SU-DHL-6 (cell line): ENCODE measurements at regions not wholly inside any gene's neighbourhood (a gene's known extent, or its start where the extent isn't known, plus 50 kb on each side); places are given as distances from the start of the nearest gene placed in this dataset.

Source experiments
- H2AFZ ChIP-seq: fragments of 200-600 bp; sonication (generic); 2 replicates; pipeline ENCODE4 v1.6.1; 2014; ENCODE audit warnings: low read depth, mild to moderate bottlenecking, moderate library complexity, mixed read lengths, antibody characterized with exemption, low read length; ENCODE audit not compliant: severe bottlenecking
- H3F3A ChIP-seq: fragments of 200-600 bp; shearing (Covaris generic); 2 replicates; pipeline ENCODE4 v1.6.0; 2016; ENCODE audit warnings: antibody characterized with exemption, mild to moderate bottlenecking; ENCODE audit not compliant: insufficient read depth
- H3K27ac ChIP-seq: fragments of 200-600 bp; sonication (generic); 2 replicates; pipeline ENCODE4 v1.5.1; 2016; ENCODE audit warnings: low read depth, mild to moderate bottlenecking, low read length, moderate library complexity, mixed read lengths
- H3K27me3 ChIP-seq: fragments of 200-600 bp; sonication (generic), shearing (Covaris generic); 2 replicates; pipeline ENCODE4 v1.6.0; 2014; ENCODE audit warnings: mild to moderate bottlenecking, low read length
- H3K36me3 ChIP-seq: fragments of 200-600 bp; sonication (generic); 2 replicates; pipeline ENCODE4 v1.6.1; 2014; ENCODE audit warnings: mild to moderate bottlenecking, low read length, mixed read lengths
- H3K4me2 ChIP-seq: fragments of 300-600, 200-600 bp; shearing (Covaris generic), sonication (generic); 2 replicates; pipeline ENCODE4 v1.6.0; 2014; ENCODE audit warnings: low read length, low read depth, mild to moderate bottlenecking; ENCODE audit not compliant: poor library complexity, severe bottlenecking
- H3K4me3 ChIP-seq: fragments of 200-600 bp; sonication (generic); 2 replicates; pipeline ENCODE4 v1.5.1; 2014; ENCODE audit warnings: antibody characterized with exemption, low read length, mild to moderate bottlenecking, mixed read lengths; ENCODE audit not compliant: insufficient read depth, poor library complexity, severe bottlenecking
- H3K79me2 ChIP-seq: fragments of 200-600 bp; sonication (generic); 2 replicates; pipeline ENCODE4 v1.6.1; 2014; ENCODE audit warnings: mild to moderate bottlenecking, low read length, moderate library complexity; ENCODE audit not compliant: insufficient read depth
- H3K9ac ChIP-seq: fragments of 200-600 bp; sonication (generic); 2 replicates; pipeline ENCODE4 v1.7.0; 2014; ENCODE audit warnings: mild to moderate bottlenecking, low read length
- H3K9me2 ChIP-seq: fragments of 200-600 bp; sonication (generic); replicated peaks from 2 replicates; pipeline ENCODE4 v1.6.1; 2014; ENCODE audit warnings: low read length; ENCODE audit not compliant: insufficient read depth
- H3K9me3 ChIP-seq: fragments of 200-600 bp; sonication (generic); 2 replicates; pipeline ENCODE4 v1.6.1; 2014; ENCODE audit warnings: low read length, mixed read lengths; ENCODE audit not compliant: insufficient read depth
- H4K20me1 ChIP-seq: fragments of 200-600 bp; sonication (generic); 2 replicates; pipeline ENCODE4 v1.6.1; 2014; ENCODE audit warnings: low read depth, mild to moderate bottlenecking, antibody characterized with exemption, low read length, moderate library complexity, mixed read lengths
- EZH2phosphoT487 ChIP-seq: fragments of 200-600 bp; sonication (generic), shearing (Covaris generic); conservative IDR thresholded peaks from 2 replicates; pipeline ENCODE4 v1.6.1; 2018; ENCODE audit warnings: mild to moderate bottlenecking, antibody characterized with exemption, low read length, moderate library complexity, mixed read lengths
- TF ChIP-seq, protein P1 (sequence below): fragments of 200-600 bp; sonication (generic); IDR thresholded peaks from one replicate; pipeline ENCODE4 v1.5.1; 2017; ENCODE audit warnings: antibody characterized with exemption, mild to moderate bottlenecking, low read length, moderate library complexity; ENCODE audit not compliant: insufficient read depth, poor library complexity, severe bottlenecking

DNA sequence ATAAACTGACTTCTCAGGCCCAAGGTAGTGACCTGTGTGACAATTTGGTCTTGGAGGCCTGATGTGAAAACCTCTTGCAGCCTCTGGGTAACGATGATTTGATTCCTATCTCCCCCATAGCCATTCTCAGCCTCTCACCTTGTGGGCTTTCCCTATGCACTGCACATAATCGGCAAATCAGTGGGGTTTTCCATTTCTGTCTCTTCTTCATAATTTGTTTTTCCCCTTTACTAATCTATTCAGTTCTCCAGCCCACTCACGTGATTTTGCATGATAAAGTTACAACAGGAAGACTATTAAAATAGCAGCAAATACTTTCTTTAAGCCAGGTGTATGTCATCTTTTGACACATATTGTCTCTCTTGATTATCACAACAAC is 893.7 kb downstream of the TFAP2A start:
- no peak overlapping the region for H3K9ac ChIP-seq
- no peaks in the 10 kb centered on the region; the same call in 1 of the 2 replicates for H4K20me1 ChIP-seq
- no peaks in the 10 kb centered on the region for H3K36me3 ChIP-seq
- no peaks in the 10 kb centered on the region for H3K9me2 ChIP-seq
- H3F3A ChIP-seq = no peaks in the 10 kb centered on the region
- H3K27me3 ChIP-seq = no peaks in the 10 kb centered on the region
- no peak for TF ChIP-seq EZH2phosphoT487
- TF ChIP-seq, protein P1, sequence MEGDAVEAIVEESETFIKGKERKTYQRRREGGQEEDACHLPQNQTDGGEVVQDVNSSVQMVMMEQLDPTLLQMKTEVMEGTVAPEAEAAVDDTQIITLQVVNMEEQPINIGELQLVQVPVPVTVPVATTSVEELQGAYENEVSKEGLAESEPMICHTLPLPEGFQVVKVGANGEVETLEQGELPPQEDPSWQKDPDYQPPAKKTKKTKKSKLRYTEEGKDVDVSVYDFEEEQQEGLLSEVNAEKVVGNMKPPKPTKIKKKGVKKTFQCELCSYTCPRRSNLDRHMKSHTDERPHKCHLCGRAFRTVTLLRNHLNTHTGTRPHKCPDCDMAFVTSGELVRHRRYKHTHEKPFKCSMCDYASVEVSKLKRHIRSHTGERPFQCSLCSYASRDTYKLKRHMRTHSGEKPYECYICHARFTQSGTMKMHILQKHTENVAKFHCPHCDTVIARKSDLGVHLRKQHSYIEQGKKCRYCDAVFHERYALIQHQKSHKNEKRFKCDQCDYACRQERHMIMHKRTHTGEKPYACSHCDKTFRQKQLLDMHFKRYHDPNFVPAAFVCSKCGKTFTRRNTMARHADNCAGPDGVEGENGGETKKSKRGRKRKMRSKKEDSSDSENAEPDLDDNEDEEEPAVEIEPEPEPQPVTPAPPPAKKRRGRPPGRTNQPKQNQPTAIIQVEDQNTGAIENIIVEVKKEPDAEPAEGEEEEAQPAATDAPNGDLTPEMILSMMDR = no peak
- H3K9me3 ChIP-seq = no peaks in the 10 kb centered on the region
- no peak overlapping the region for H3K27ac ChIP-seq
- H3K79me2 ChIP-seq = no peaks in the 10 kb centered on the region
- no peak overlapping the region for H3K4me2 ChIP-seq
- H2AFZ ChIP-seq = no peak overlapping the region
- H3K4me3 ChIP-seq = no peak overlapping the region

DNA sequence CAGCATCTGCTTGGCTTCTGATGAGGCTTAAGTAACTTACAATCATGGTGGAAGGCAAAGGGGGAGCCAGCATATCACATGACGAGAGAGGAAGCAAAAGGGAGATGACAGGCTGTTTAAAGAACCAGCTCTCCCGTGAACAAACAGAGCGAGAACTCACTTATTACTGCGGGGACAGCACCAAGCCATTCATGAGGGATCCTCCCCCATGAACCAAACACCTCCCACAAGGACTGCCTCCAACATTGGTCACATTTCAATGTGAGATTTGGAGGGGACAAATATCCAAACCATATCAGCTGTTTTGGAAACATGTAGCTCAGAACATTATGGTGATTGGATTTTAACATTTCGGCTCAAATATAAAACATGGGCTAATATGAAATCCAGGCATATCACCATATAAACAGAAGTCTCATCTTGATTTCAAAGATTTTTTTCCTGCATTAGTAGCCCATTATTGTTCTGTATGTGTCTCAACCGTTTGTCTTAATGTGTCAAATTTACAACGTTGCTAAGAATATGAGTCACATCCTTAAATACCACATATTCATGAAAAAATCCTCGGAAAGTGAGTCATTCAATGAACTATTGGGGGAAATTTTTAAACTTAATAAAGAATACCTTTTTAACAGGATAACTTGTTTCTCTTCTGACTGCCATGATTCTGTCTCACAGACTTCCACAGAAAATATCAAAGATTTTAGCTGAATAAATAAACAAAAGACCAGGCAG is 894.3 kb downstream of the TFAP2A start:
- Histone ChIP-seq H3K4me2 (no peak overlapping the region), H3K27me3 (no peaks in the 10 kb centered on the region), H3K9me2 (no peaks in the 10 kb centered on the region), H4K20me1 (no peaks in the 10 kb centered on the region; the same call in 1 of the 2 replicates), H3K9ac (no peak overlapping the region), H3K79me2 (no peaks in the 10 kb centered on the region), H3F3A (no peaks in the 10 kb centered on the region), H3K27ac (no peak overlapping the region), H3K4me3 (no peak overlapping the region), H2AFZ (no peak overlapping the region), H3K9me3 (no peaks in the 10 kb centered on the region), H3K36me3 (no peaks in the 10 kb centered on the region)
- TF ChIP-seq, protein P1 = no peak
- TF ChIP-seq EZH2phosphoT487 = no peak

DNA sequence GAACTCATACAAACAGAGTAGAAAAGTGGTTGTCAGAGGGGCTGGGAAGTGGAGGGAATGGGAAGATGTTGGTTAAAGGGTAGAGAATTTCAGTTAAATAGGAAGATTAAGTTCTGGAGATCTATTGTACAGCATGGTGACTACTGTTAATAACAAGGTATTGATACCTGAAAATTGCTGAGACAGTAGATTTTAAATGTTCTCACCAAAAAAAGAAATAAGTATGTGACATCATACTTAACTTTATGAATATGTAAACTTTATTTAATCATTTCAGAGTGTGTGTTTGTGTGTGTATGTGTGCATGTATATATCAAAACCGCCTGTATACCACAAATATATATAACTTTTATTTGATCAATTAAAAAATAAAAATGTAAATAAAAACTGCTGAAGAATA is 896.4 kb downstream of the TFAP2A start:
- H3F3A ChIP-seq = no peaks in the 10 kb centered on the region
- no peak overlapping the region for H3K27ac ChIP-seq
- H3K79me2 ChIP-seq = no peaks in the 10 kb centered on the region
- H3K36me3 ChIP-seq = no peaks in the 10 kb centered on the region
- no peak overlapping the region for H3K4me2 ChIP-seq
- H4K20me1 ChIP-seq = no peaks in the 10 kb centered on the region; the same call in 1 of the 2 replicates
- H3K9me3 ChIP-seq = no peaks in the 10 kb centered on the region
- no peak overlapping the region for H3K4me3 ChIP-seq
- no peak overlapping the region for H3K9ac ChIP-seq
- H3K9me2 ChIP-seq = no peaks in the 10 kb centered on the region
- no peak for TF ChIP-seq EZH2phosphoT487
- TF ChIP-seq, protein P1 = no peak
- H3K27me3 ChIP-seq = no peaks in the 10 kb centered on the region
- no peak overlapping the region for H2AFZ ChIP-seq
